ENCODE measurements at regions not wholly inside any gene's neighbourhood (a gene's known extent, or its start where the extent isn't known, plus 50 kb on each side); places are given as distances from the start of the nearest gene placed in this dataset.
"Not testable (repeated sequence)": the region's sequence is repeated elsewhere in the genome, so short reads cannot be mapped to it uniquely, and the experiment has no call there.

GRCh38 chr12:84117190-84117589, 795.4 kb downstream of the SLC6A15 start:
- Histone ChIP-seq H3K4me3 (no peak overlapping the region), H3K4me1 (no peaks in the 10 kb centered on the region), H3K36me3 (no peaks in the 10 kb centered on the region), H3K9me3 (no peaks in the 10 kb centered on the region), H3K27me3 (ENCODE audit: low read depth) (no peaks in the 10 kb centered on the region), H3K27ac (no peak overlapping the region)
- DNase-seq: no peak
- intact Hi-C loops (cut with DNase I): no loop called here
- no peak for ATAC-seq
- no peak for TF ChIP-seq CTCF (IDR thresholded peaks at IDR 0.05)

- Histone ChIP-seq H3K9me3 (peaks cover 4% of the 10 kb centered on the region), H3K36me3 (no peaks in the 10 kb centered on the region), H3K4me1 (no peaks in the 10 kb centered on the region), H3K4me3 (no peak overlapping the region), H3K27me3 (ENCODE audit: low read depth) (no peaks in the 10 kb centered on the region), H3K27ac (no peak overlapping the region)
- TF ChIP-seq CTCF (IDR thresholded peaks at IDR 0.05): no peak
- ATAC-seq (no peak), DNase-seq (no peak)
- intact Hi-C loops (cut with DNase I): no loop called here
Observed at GRCh38 chr12:84113666-84114065, 798.9 kb downstream of the SLC6A15 start.

- intact Hi-C loops (cut with DNase I); H3K4me1 ChIP-seq; H3K27ac ChIP-seq; H3K36me3 ChIP-seq; ATAC-seq; DNase-seq; H3K27me3 ChIP-seq (ENCODE audit: low read depth); H3K4me3 ChIP-seq: not testable (repeated sequence)
- peaks cover 40% of the 10 kb centered on the region for H3K9me3 ChIP-seq
Observed at GRCh38 chr12:84103886-84104285, 808.7 kb downstream of the SLC6A15 start.

GRCh38 chr12:84101963-84102362, 810.6 kb downstream of the SLC6A15 start:
- DNase-seq; H3K4me3 ChIP-seq; intact Hi-C loops (cut with DNase I); H3K27ac ChIP-seq; H3K4me1 ChIP-seq; ATAC-seq; H3K27me3 ChIP-seq (ENCODE audit: low read depth); H3K36me3 ChIP-seq: not testable (repeated sequence)
- peaks cover 40% of the 10 kb centered on the region for H3K9me3 ChIP-seq

GRCh38 chr12:84099591-84099990, 813.0 kb downstream of the SLC6A15 start:
- H3K4me1 ChIP-seq; intact Hi-C loops (cut with DNase I); H3K36me3 ChIP-seq; DNase-seq; H3K27ac ChIP-seq; H3K4me3 ChIP-seq; ATAC-seq; H3K27me3 ChIP-seq (ENCODE audit: low read depth): not testable (repeated sequence)
- H3K9me3 ChIP-seq: peaks cover 36% of the 10 kb centered on the region

- TF ChIP-seq CTCF (IDR thresholded peaks at IDR 0.05): no peak
- intact Hi-C loops (cut with DNase I): no loop called here
- no peaks in the 10 kb centered on the region for H3K27me3 ChIP-seq (ENCODE audit: low read depth)
- H3K9me3 ChIP-seq: no peaks in the 10 kb centered on the region
- ATAC-seq: no peak
- no peaks in the 10 kb centered on the region for H3K4me1 ChIP-seq
- DNase-seq: no peak
- no peak overlapping the region for H3K4me3 ChIP-seq
- H3K27ac ChIP-seq: no peak overlapping the region
- H3K36me3 ChIP-seq: no peaks in the 10 kb centered on the region
Observed at GRCh38 chr12:84091651-84092050, 820.9 kb downstream of the SLC6A15 start.

GRCh38 chr12:84089356-84089755, 823.2 kb downstream of the SLC6A15 start:
- TF ChIP-seq CTCF (IDR thresholded peaks at IDR 0.05): no peak
- Histone ChIP-seq H3K27me3 (ENCODE audit: low read depth) (no peaks in the 10 kb centered on the region), H3K4me3 (no peak overlapping the region), H3K36me3 (no peaks in the 10 kb centered on the region), H3K27ac (no peak overlapping the region), H3K9me3 (no peaks in the 10 kb centered on the region), H3K4me1 (no peaks in the 10 kb centered on the region)
- DNase-seq: no peak
- no peak for ATAC-seq
- intact Hi-C loops (cut with DNase I): no loop called here

All from lower lobe of right lung (tissue), 2 donors.